CD8-positive, alpha-beta memory T cell (primary cell): ENCODE measurements at regions not wholly inside any gene's neighbourhood (a gene's known extent, or its start where the extent isn't known, plus 50 kb on each side); places are given as distances from the start of the nearest gene placed in this dataset.
"Not testable (repeated sequence)": the region's sequence is repeated elsewhere in the genome, so short reads cannot be mapped to it uniquely, and the experiment has no call there.

Source experiments
- CTCF ChIA-PET: fragments of 350-600 bp; sonication (Branson Sonifier 250); formaldehyde crosslinking; loops from one replicate; lab custom pipeline; 2021; ENCODE audit warnings: antibody characterized with exemption; lab: Charles Lee
- POLR2A ChIA-PET: fragments of 350-600 bp; sonication (Branson Sonifier 250); formaldehyde crosslinking; loops from one replicate; lab custom pipeline; 2021; ENCODE audit warnings: antibody characterized with exemption; lab: Charles Lee
- DNase-seq, 5 donors: peaks; one replicate each; pipeline versions ENCODE4 v3.0.0 to v3.0.0-alpha.2; 2020 to 2022; ENCODE audit warnings: mixed read lengths in 1 of 5
- H3K27ac ChIP-seq: one replicate; pipeline ENCODE4 v1.7.0; 2013; ENCODE audit warnings: low read depth, mild to moderate bottlenecking, low read length, moderate library complexity
- H3K27me3 ChIP-seq: 2 replicates; pipeline ENCODE4 v1.7.0; 2013; ENCODE audit warnings: low read length, mild to moderate bottlenecking; ENCODE audit not compliant: insufficient read depth, poor library complexity, severe bottlenecking
- H3K36me3 ChIP-seq: 2 replicates; pipeline ENCODE4 v1.7.0; 2013; ENCODE audit warnings: mild to moderate bottlenecking, low read length, moderate library complexity; ENCODE audit not compliant: insufficient read depth
- H3K4me1 ChIP-seq: 2 replicates; pipeline ENCODE4 v1.7.0; 2013; ENCODE audit warnings: mild to moderate bottlenecking, low read length, moderate library complexity; ENCODE audit not compliant: insufficient read depth
- H3K4me3 ChIP-seq: 2 replicates; pipeline ENCODE4 v1.7.0; 2013; ENCODE audit warnings: mild to moderate bottlenecking, low read length
- H3K9me3 ChIP-seq: 2 replicates; pipeline ENCODE4 v1.7.0; 2013; ENCODE audit warnings: mild to moderate bottlenecking, low read length
- H3K27ac Mint-ChIP-seq, 8 donors: one replicate each; pipeline ENCODE4 v1.8.0; 2020 to 2021; ENCODE audit warnings: mixed read lengths in 8 of 8, mild to moderate bottlenecking in 6 of 8, inconsistent platforms in 3 of 8, moderate library complexity in 3 of 8
- H3K27me3 Mint-ChIP-seq, 2 donors: one replicate each; pipeline ENCODE4 v1.8.0; 2020 to 2021; ENCODE audit warnings: mixed read lengths in 2 of 2, mild to moderate bottlenecking in 1 of 2, moderate library complexity in 1 of 2
- H3K36me3 Mint-ChIP-seq, 3 donors: one replicate each; pipeline ENCODE4 v1.8.0; 2020 to 2021; ENCODE audit warnings: mixed read lengths in 3 of 3, inconsistent platforms in 1 of 3, mild to moderate bottlenecking in 1 of 3
- H3K4me1 Mint-ChIP-seq, 3 donors: one replicate each; pipeline ENCODE4 v1.8.0; 2020 to 2021; ENCODE audit warnings: mixed read lengths in 3 of 3, inconsistent platforms in 1 of 3, mild to moderate bottlenecking in 1 of 3
- H3K4me3 Mint-ChIP-seq, 7 donors: one replicate each; pipeline ENCODE4 v1.8.0; 2020 to 2021; ENCODE audit warnings: mixed read lengths in 7 of 7, mild to moderate bottlenecking in 6 of 7, moderate library complexity in 4 of 7, inconsistent platforms in 2 of 7
- H3K9me3 Mint-ChIP-seq, 5 donors: one replicate each; pipeline ENCODE4 v1.8.0; 2020 to 2022; ENCODE audit warnings: mixed read lengths in 5 of 5, mild to moderate bottlenecking in 3 of 5, moderate library complexity in 2 of 5, inconsistent platforms in 1 of 5

GRCh38 chrY:7588176-7588575 lies 676.6 kb upstream of the AMELY start:
- H3K4me1 Mint-ChIP-seq, H3K27me3 Mint-ChIP-seq, CTCF ChIA-PET, H3K4me3 Mint-ChIP-seq, H3K36me3 ChIP-seq, DNase-seq, H3K27me3 ChIP-seq, H3K9me3 Mint-ChIP-seq, H3K27ac Mint-ChIP-seq, H3K27ac ChIP-seq, POLR2A ChIA-PET, H3K9me3 ChIP-seq, H3K4me3 ChIP-seq, H3K4me1 ChIP-seq, H3K36me3 Mint-ChIP-seq: not testable (repeated sequence)

GRCh38 chrY:7562541-7562940 lies 651.0 kb upstream of the AMELY start:
- Mint-ChIP-seq H3K4me3 (no peak overlapping the region), H3K9me3 (no peaks in the 10 kb centered on the region), H3K4me1 (no peaks in the 10 kb centered on the region), H3K27ac (no peak overlapping the region), H3K27me3 (no peaks in the 10 kb centered on the region), H3K36me3 (no peaks in the 10 kb centered on the region)
- DNase-seq = no peak
- no peaks in the 10 kb centered on the region for H3K27me3 ChIP-seq
- ChIA-PET POLR2A (no interaction called here), CTCF (no interaction called here)
- no peaks in the 10 kb centered on the region for H3K4me1 ChIP-seq
- no peak overlapping the region for H3K4me3 ChIP-seq
- no peaks in the 10 kb centered on the region for H3K36me3 ChIP-seq
- no peak overlapping the region for H3K27ac ChIP-seq
- H3K9me3 ChIP-seq = no peaks in the 10 kb centered on the region

DNA sequence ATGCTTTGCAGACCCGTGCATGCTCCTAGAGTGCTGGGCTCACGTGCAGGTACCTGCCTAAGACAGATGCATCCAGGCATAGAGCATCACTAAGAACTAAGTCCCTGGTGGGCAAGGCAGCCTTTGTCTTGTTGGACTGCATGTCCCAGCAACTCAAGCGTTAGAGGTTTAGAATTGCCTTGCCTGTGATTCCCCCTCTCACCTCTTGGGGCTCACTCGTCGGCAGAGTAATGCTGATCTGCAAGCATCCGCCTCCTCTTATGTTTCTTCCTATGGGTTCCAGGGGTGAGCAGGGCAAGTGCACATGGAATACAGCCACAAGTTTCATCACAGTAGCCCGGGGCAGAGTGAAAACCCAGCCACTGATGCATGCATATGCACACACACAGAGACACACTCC lies 646.1 kb upstream of the AMELY start:
- H3K36me3 ChIP-seq = no peaks in the 10 kb centered on the region
- H3K4me1 ChIP-seq = no peaks in the 10 kb centered on the region
- Mint-ChIP-seq H3K9me3 (no peaks in the 10 kb centered on the region), H3K36me3 (no peaks in the 10 kb centered on the region), H3K4me3 (no peak overlapping the region), H3K27me3 (peaks cover 0 to 4% of the 10 kb centered on the region in 2 donors), H3K27ac (no peak overlapping the region), H3K4me1 (no peaks in the 10 kb centered on the region)
- H3K4me3 ChIP-seq = no peak overlapping the region
- DNase-seq = no peak
- no peak overlapping the region for H3K27ac ChIP-seq
- ChIA-PET POLR2A (no interaction called here), CTCF (no interaction called here)
- H3K27me3 ChIP-seq = no peaks in the 10 kb centered on the region
- H3K9me3 ChIP-seq = no peaks in the 10 kb centered on the region

DNA sequence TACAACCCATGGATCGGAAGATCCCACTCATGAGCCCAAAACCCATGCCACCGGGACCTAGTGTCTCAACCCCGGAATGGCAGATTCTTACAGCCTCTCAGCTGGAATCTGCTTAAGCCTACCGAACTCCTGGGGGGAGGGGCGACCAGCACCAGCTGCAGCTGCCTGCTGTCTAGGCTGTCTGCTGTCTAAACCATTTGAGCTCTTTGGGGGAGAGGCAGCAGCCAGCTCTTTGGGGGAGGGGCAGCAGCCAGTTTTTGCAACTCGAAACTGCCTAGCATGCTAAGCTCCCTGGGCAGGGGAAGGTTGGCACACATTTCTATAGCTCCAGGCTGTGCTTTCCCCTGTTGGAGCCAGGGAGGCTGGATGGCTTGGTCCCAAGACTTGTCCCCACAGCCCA lies 643.5 kb upstream of the AMELY start:
- Mint-ChIP-seq H3K9me3 (no peaks in the 10 kb centered on the region), H3K4me3 (no peak overlapping the region), H3K4me1 (no peaks in the 10 kb centered on the region), H3K27me3 (peaks cover 0 to 4% of the 10 kb centered on the region in 2 donors), H3K27ac (no peak overlapping the region), H3K36me3 (no peaks in the 10 kb centered on the region)
- POLR2A ChIA-PET = no interaction called here
- CTCF ChIA-PET = no interaction called here
- Histone ChIP-seq H3K27ac (no peak overlapping the region), H3K9me3 (no peaks in the 10 kb centered on the region), H3K27me3 (no peaks in the 10 kb centered on the region), H3K36me3 (no peaks in the 10 kb centered on the region), H3K4me3 (no peak overlapping the region), H3K4me1 (no peaks in the 10 kb centered on the region)
- DNase-seq = no peak

GRCh38 chrY:7545060-7545459 lies 633.5 kb upstream of the AMELY start:
- Mint-ChIP-seq H3K9me3 (no peaks in the 10 kb centered on the region), H3K27ac (no peak overlapping the region), H3K36me3 (no peaks in the 10 kb centered on the region), H3K4me3 (no peak overlapping the region), H3K27me3 (peaks cover 0 to 7% of the 10 kb centered on the region in 2 donors), H3K4me1 (no peaks in the 10 kb centered on the region)
- Histone ChIP-seq H3K4me3 (no peak overlapping the region), H3K27ac (no peak overlapping the region), H3K4me1 (no peaks in the 10 kb centered on the region), H3K36me3 (no peaks in the 10 kb centered on the region), H3K9me3 (no peaks in the 10 kb centered on the region), H3K27me3 (no peaks in the 10 kb centered on the region)
- no peak for DNase-seq
- ChIA-PET CTCF (no interaction called here), POLR2A (no interaction called here)

- no peak overlapping the region for H3K27ac ChIP-seq
- H3K9me3 ChIP-seq = no peaks in the 10 kb centered on the region
- H3K27me3 ChIP-seq = no peaks in the 10 kb centered on the region
- Mint-ChIP-seq H3K36me3 (no peaks in the 10 kb centered on the region), H3K27me3 (peaks cover 0 to 7% of the 10 kb centered on the region in 2 donors), H3K4me3 (no peak overlapping the region), H3K4me1 (no peaks in the 10 kb centered on the region), H3K9me3 (no peaks in the 10 kb centered on the region), H3K27ac (no peak overlapping the region)
- H3K36me3 ChIP-seq = no peaks in the 10 kb centered on the region
- ChIA-PET CTCF (no interaction called here), POLR2A (no interaction called here)
- H3K4me3 ChIP-seq = no peak overlapping the region
- no peak for DNase-seq
- no peaks in the 10 kb centered on the region for H3K4me1 ChIP-seq
Observed at GRCh38 chrY:7544172-7544770, 632.7 kb upstream of the AMELY start.

DNA sequence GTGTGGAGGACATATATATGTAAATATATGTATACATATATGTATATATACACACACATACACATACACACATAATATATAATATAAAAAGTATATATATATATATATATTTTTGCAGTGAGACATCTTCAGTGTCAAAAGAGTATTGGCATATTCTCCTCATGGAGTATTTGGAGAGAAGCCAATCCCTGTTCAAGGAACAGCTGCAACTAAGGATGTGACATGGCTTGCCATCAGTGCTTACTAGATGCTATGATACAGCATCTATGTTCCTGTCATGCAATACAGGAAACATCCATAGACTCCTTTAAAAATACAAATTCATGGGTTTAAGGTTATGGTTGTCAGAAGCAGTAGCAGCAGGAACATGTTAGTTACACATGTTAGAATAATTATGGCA lies 632.0 kb upstream of the AMELY start:
- Histone ChIP-seq H3K36me3 (no peaks in the 10 kb centered on the region), H3K4me3 (no peak overlapping the region), H3K4me1 (no peaks in the 10 kb centered on the region), H3K27me3 (no peaks in the 10 kb centered on the region), H3K9me3 (no peaks in the 10 kb centered on the region), H3K27ac (no peak overlapping the region)
- ChIA-PET CTCF (no interaction called here), POLR2A (no interaction called here)
- DNase-seq = no peak
- no peaks in the 10 kb centered on the region for H3K9me3 Mint-ChIP-seq
- H3K36me3 Mint-ChIP-seq = no peaks in the 10 kb centered on the region
- peaks cover 0 to 11% of the 10 kb centered on the region in 2 donors for H3K27me3 Mint-ChIP-seq
- no peak overlapping the region for H3K27ac Mint-ChIP-seq
- H3K4me1 Mint-ChIP-seq = no peaks in the 10 kb centered on the region
- H3K4me3 Mint-ChIP-seq = no peak overlapping the region

DNA sequence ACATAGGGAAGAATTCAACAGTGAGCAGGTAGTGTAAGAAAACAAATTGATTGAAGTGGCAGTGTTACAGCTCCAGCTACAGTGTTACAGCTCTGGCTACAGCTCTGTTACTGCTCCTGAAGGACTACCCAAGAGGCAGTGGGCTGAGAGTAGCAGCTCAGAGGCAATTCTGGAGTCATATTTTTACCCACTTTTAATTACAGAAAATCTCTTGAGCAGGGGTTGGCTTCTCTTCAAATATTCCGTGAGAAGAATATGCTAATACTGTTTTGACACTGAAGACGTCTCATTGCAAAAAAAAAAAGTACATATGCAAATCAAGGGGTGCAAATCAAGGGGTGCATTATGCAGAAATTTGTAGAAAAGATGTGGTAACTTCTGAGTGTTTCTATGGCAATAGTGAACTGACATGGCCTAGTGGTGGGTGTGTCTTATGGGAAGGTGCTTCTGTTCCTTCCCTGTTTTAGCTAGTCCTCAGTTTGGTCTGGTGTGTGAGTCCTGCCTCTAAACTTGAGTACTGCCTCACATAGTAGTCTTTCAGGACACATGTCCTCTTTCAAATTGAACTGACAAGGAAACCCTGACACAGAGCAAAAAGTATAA lies 630.8 kb upstream of the AMELY start:
- Histone ChIP-seq H3K27ac (no peak overlapping the region), H3K36me3 (no peaks in the 10 kb centered on the region), H3K27me3 (no peaks in the 10 kb centered on the region), H3K4me3 (no peak overlapping the region), H3K4me1 (no peaks in the 10 kb centered on the region), H3K9me3 (no peaks in the 10 kb centered on the region)
- Mint-ChIP-seq H3K27me3 (peaks cover 0 to 11% of the 10 kb centered on the region in 2 donors), H3K27ac (no peak overlapping the region), H3K36me3 (no peaks in the 10 kb centered on the region), H3K9me3 (no peaks in the 10 kb centered on the region), H3K4me3 (no peak overlapping the region), H3K4me1 (no peaks in the 10 kb centered on the region)
- ChIA-PET CTCF (no interaction called here), POLR2A (no interaction called here)
- no peak for DNase-seq
